Coronary artery (tissue), 2 donors: ENCODE measurements at regions not wholly inside any gene's neighbourhood (a gene's known extent, or its start where the extent isn't known, plus 50 kb on each side); places are given as distances from the start of the nearest gene placed in this dataset.

Experiments
- DNase-seq: peaks from one replicate; pipeline ENCODE4 v3.0.0-alpha.2; 2017; ENCODE audit warnings: low spot score
- H3K27ac ChIP-seq, 2 donors: fragments of 200-600 bp; sonication (generic); one replicate each; pipeline ENCODE4 v1.5.1; 2016 to 2019
- H3K4me3 ChIP-seq: fragments of 200-600 bp; sonication (generic); 2 replicates; pipeline ENCODE4 v1.5.1; 2016; ENCODE audit warnings: mild to moderate bottlenecking, moderate library complexity
- CTCF ChIP-seq: fragments of 200-600 bp; sonication (generic); IDR thresholded peaks from one replicate; pipeline ENCODE4 v1.5.1; 2019; ENCODE audit warnings: antibody characterized with exemption

GRCh38 chr22:26981111-26981510 is 323.7 kb downstream of the MIAT start:
- H3K27ac ChIP-seq, result no peak overlapping the region

GRCh38 chr22:26981541-26981940 is 324.2 kb downstream of the MIAT start:
- no peak for DNase-seq
- H3K27ac ChIP-seq, result no peak overlapping the region
- H3K4me3 ChIP-seq, result no peak overlapping the region
- TF ChIP-seq CTCF, result no peak

More at GRCh38 chr22:26981111-26981510, 323.7 kb downstream of the MIAT start:
- no peak for TF ChIP-seq CTCF
- DNase-seq, result no peak
- H3K4me3 ChIP-seq, result no peak overlapping the region

- no peak for DNase-seq
- H3K27ac ChIP-seq, result no peak overlapping the region
- no peak for TF ChIP-seq CTCF
- H3K4me3 ChIP-seq, result no peak overlapping the region
Observed at GRCh38 chr22:26983311-26983710, 325.9 kb downstream of the MIAT start.

GRCh38 chr22:26985206-26985605 is 327.8 kb downstream of the MIAT start:
- Histone ChIP-seq H3K4me3 (no peak overlapping the region), H3K27ac (no peak overlapping the region)
- no peak for DNase-seq
- no peak for TF ChIP-seq CTCF

- no peak overlapping the region for H3K27ac ChIP-seq
- no peak for DNase-seq
- no peak overlapping the region for H3K4me3 ChIP-seq
- TF ChIP-seq CTCF, result no peak
Observed at GRCh38 chr22:26985931-26986782, 328.8 kb downstream of the MIAT start.

- DNase-seq, result no peak
- TF ChIP-seq CTCF, result no peak
- no peak overlapping the region for H3K4me3 ChIP-seq
- H3K27ac ChIP-seq, result no peak overlapping the region
Observed at GRCh38 chr22:26986884-26987283, 329.5 kb downstream of the MIAT start.
